GM13977 (cell line): ENCODE measurements at regions not wholly inside any gene's neighbourhood (a gene's known extent, or its start where the extent isn't known, plus 50 kb on each side); places are given as distances from the start of the nearest gene placed in this dataset.
"Not testable (repeated sequence)": the region's sequence is repeated elsewhere in the genome, so short reads cannot be mapped to it uniquely, and the experiment has no call there.

Experiments used
- DNase-seq: peaks from one replicate; pipeline ENCODE4 v3.0.0; 2012; ENCODE audit warnings: low spot score
- in situ Hi-C: fragments of 300-500 bp; cut with MboI; formaldehyde crosslinking; loops from one replicate; pipeline ENCODE4 v1.12.0; 2022; ENCODE audit warnings: low sequenced_read_pairs, low pct_unique_long_range_greater_than_20kb, mixed read lengths, inconsistent platforms; ENCODE audit not compliant: unreplicated experiment
- TF ChIP-seq, protein P1 (sequence below): IDR thresholded peaks from 2 replicates; pipeline ENCODE4 v1.5.1; 2012; ENCODE audit warnings: mild to moderate bottlenecking, control low read depth; ENCODE audit not compliant: insufficient read depth; ENCODE audit errors: extremely low read depth, missing control alignments

DNA sequence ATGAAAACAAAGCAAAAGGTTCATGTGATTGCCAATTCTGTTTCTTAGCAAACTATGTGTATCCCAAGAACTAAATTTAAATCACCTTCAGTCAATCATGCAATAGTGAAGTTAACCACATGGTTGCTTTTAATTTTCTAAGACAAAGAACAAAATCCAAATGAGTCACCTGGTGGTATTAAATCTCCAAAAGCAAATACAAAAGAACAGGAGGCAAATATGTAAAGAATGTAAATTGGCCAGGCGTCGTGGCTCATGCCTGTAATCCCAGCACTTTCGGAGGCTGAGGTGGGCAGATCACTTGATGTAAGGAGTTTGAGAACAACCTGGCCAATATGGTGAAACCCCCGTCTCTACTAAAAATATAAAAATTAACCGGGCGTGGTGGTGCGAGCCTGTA, 54.2 kb upstream of the PIK3R4 start:
- no peak for DNase-seq
- in situ Hi-C loops: no loop called here
- TF ChIP-seq, protein P1, sequence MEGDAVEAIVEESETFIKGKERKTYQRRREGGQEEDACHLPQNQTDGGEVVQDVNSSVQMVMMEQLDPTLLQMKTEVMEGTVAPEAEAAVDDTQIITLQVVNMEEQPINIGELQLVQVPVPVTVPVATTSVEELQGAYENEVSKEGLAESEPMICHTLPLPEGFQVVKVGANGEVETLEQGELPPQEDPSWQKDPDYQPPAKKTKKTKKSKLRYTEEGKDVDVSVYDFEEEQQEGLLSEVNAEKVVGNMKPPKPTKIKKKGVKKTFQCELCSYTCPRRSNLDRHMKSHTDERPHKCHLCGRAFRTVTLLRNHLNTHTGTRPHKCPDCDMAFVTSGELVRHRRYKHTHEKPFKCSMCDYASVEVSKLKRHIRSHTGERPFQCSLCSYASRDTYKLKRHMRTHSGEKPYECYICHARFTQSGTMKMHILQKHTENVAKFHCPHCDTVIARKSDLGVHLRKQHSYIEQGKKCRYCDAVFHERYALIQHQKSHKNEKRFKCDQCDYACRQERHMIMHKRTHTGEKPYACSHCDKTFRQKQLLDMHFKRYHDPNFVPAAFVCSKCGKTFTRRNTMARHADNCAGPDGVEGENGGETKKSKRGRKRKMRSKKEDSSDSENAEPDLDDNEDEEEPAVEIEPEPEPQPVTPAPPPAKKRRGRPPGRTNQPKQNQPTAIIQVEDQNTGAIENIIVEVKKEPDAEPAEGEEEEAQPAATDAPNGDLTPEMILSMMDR: no peak

DNA sequence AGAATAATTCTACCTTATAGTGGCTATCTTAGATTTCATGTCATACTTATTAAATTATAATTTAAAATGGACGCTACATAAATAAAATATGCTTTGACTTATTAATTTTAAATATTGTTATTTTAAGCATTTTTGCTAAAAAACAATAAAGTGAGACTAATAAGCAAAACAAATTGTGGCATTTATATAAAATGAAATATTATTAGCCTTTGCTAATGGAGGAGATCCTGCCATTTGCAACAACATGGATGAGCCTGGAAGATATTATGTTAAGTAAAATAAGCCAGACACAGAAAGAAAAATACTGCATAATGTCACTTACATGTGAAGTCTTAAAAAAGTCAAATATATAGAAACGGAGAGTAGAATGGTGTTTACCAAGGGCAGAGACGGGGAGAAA, 54.8 kb upstream of the PIK3R4 start:
- in situ Hi-C loops: no loop called here
- no peak for DNase-seq
- TF ChIP-seq, protein P1: no peak

DNA sequence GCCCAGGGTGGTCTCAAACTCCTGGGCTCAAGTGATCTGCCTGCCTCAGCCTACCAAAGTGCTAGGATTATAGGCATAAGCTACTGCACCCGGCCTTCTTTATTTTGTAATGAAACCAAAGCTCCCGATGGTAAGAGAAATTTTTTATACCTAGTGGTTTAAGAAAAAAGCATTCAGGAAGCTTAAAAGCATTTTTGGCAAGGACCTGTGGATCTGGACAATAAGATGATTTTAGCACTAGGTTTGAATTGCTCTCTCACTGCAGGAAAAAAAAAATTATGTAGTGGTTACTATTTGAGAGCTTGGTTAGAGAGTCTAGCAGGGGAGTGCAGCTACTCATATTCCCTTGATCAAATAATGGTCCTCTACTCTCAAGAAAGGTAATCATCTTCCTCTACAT, 64.9 kb upstream of the PIK3R4 start:
- in situ Hi-C loops: no loop called here
- TF ChIP-seq, protein P1: no peak
- DNase-seq: no peak

DNA sequence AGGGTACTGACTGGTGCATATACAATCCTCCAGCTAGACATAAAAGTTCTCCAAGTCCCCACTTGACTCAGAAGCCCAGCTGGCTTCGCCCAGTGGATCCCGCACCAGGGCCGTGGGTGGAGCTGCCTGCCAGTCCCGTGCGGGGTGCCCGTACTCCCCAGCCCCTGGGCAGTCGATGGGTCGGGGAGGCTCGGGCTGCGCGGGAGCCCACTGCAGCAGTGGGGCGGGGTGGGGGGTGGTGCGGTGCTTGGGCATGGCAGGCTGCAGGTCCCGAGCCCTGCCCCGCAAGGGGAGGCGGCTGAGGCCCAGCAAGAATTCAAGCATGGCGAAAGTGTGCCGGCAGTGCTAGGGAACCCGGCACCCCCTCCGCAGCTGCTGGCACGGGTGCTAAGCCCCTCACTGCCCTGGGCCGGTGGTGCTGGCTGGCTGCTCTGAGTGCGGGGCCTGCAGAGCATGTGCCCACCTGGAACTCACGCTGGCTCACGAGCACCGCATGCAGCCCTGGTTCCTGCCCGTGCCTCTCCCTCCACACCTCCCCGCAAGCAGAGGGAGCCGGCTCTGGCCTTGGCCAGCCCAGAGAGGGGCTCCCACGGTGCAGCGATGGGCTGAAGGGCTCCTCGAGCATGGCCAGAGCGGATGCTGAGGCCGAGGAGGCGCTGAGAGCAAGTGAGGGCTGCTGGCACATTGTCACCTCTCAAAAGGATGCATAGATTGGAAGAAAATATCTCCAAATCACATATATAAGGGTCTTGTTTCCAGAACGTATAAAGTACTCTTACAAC, 68.3 kb upstream of the PIK3R4 start:
- in situ Hi-C loops: no loop called here
- DNase-seq: no peak
- TF ChIP-seq, protein P1: no peak

DNA sequence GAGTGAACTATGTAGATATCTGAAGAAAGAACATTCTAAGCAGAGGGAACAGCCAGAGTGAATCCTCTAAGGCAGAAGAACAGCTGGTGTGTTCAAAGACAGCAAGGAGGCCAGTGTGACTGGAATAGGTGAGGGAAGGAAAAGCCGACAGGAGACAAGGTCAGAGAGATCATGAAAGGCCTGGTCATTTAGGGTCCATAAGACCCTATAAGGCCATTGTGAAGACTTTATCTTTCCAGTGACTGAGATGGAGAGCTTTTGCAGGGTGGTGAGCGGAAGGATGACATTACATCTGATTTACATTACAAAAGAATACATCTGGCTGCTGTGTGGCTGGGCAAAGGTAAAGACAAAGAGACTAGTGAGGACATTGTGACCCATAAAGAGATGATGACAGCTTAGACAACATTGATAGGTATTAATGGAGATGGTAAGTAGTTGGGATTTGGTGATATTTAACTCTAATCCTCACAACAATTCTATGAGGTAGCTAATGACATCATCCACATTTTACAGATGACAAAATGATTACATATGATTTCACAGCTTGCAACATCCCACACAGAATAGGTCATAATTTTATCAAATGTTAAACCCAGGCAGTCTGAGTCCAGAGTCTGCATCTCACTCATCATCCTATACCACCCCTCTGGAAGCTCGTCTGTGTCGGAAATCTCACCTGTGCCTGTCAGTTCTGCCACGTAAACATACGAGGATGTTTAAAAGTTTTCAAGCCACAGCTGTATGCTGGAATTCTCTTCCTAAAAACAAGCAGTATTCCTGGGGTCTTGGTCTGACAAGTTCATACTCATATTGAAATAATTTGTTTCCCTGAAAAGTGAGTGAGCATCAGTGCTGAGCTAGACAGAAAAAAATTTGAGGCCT, 70.2 kb upstream of the PIK3R4 start:
- no peak for DNase-seq
- TF ChIP-seq, protein P1: no peak
- in situ Hi-C loops: no loop called here

DNA sequence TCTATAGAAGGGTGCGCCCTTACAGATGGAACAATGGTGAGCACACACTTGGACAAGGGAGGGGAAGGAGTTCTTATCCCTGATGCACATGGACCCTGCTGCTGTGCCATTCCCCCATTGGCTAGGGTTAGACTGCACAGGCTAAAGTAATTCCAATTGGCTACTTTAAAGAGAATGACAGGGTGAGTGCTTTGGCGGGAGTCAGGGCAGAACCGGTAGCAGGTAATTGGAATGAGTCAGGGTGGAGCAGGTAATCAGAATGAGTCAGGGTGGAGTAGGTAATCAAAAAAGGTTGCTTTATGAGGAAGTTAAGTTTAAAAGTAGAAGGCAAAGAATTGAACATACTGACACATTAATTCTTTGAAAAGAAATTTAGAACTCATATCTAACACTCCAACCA, 71.4 kb upstream of the PIK3R4 start:
- in situ Hi-C loops, DNase-seq: not testable (repeated sequence)

DNA sequence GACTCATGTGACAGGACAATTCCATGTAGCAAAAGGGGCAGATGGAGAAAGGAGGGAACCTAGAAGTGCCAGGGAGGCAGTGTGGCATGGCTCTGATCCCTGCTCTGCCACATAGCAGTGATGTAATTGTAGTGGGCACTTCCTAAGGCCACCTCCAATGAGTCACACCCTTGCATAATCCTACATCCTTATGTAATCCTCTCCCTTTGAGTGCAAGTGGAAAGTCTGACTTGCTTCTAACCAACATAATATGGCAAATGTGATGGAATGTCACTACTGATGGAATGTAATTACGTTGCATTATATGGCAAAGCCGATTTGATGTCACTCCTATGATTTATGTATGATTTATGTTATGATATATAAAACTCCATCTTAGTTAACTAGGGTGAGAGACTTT, 72.9 kb upstream of the ATP2C1 start:
- in situ Hi-C loops: no loop called here
- DNase-seq: no peak
- TF ChIP-seq, protein P1: no peak
